Panc1 (cell line): ENCODE measurements at regions not wholly inside any gene's neighbourhood (a gene's known extent, or its start where the extent isn't known, plus 50 kb on each side); places are given as distances from the start of the nearest gene placed in this dataset.

Experiments
- POLR2AphosphoS5 ChIP-seq: IDR thresholded peaks from 2 replicates; pipeline ENCODE4 v1.6.1; 2012; ENCODE audit warnings: mild to moderate bottlenecking, low read depth, low read length, moderate library complexity
- TCF7L2 ChIP-seq: IDR thresholded peaks from 2 replicates; pipeline ENCODE4 v1.6.1; 2011; ENCODE audit warnings: mild to moderate bottlenecking, low read depth, low read length, inconsistent platforms
- TF ChIP-seq, protein P1 (sequence below): fragments of 450-650 bp; IDR thresholded peaks from 2 replicates; pipeline ENCODE4 v1.5.1; 2017; ENCODE audit warnings: mild to moderate bottlenecking
- TF ChIP-seq, protein P2 (sequence below), 2 experiments: IDR thresholded peaks; 2 replicates each; pipeline ENCODE4 v1.6.1; 2011 to 2012; ENCODE audit warnings: low read depth in 2 of 2, control low read depth in 1 of 2, low read length in 1 of 2, mild to moderate bottlenecking in 1 of 2, moderate library complexity in 1 of 2; ENCODE audit not compliant: insufficient read depth in 1 of 2

DNA sequence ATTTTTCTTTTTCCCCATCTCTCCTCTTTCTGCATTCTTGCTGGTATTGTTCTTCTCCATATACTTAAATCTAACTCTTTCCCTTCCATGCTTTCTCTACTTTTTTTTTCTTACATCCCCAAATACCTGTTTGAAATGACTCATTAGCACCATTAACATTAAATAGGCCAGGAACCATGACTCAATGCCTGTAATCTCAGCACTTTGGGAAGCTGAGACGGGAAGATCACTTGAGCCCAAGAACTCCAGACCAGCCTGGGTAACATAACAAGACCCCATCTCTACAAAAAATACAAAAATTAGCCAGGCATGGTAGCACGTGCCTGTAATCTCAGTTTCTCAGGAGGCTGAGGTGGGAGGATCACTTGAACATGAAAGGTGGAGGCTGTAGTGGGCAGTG lies 1026.8 kb downstream of the GATA3 start:
- TF ChIP-seq, protein P1, sequence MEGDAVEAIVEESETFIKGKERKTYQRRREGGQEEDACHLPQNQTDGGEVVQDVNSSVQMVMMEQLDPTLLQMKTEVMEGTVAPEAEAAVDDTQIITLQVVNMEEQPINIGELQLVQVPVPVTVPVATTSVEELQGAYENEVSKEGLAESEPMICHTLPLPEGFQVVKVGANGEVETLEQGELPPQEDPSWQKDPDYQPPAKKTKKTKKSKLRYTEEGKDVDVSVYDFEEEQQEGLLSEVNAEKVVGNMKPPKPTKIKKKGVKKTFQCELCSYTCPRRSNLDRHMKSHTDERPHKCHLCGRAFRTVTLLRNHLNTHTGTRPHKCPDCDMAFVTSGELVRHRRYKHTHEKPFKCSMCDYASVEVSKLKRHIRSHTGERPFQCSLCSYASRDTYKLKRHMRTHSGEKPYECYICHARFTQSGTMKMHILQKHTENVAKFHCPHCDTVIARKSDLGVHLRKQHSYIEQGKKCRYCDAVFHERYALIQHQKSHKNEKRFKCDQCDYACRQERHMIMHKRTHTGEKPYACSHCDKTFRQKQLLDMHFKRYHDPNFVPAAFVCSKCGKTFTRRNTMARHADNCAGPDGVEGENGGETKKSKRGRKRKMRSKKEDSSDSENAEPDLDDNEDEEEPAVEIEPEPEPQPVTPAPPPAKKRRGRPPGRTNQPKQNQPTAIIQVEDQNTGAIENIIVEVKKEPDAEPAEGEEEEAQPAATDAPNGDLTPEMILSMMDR: no peak
- TF ChIP-seq POLR2AphosphoS5 (no peak), TCF7L2 (no peak)
- TF ChIP-seq, protein P2, sequence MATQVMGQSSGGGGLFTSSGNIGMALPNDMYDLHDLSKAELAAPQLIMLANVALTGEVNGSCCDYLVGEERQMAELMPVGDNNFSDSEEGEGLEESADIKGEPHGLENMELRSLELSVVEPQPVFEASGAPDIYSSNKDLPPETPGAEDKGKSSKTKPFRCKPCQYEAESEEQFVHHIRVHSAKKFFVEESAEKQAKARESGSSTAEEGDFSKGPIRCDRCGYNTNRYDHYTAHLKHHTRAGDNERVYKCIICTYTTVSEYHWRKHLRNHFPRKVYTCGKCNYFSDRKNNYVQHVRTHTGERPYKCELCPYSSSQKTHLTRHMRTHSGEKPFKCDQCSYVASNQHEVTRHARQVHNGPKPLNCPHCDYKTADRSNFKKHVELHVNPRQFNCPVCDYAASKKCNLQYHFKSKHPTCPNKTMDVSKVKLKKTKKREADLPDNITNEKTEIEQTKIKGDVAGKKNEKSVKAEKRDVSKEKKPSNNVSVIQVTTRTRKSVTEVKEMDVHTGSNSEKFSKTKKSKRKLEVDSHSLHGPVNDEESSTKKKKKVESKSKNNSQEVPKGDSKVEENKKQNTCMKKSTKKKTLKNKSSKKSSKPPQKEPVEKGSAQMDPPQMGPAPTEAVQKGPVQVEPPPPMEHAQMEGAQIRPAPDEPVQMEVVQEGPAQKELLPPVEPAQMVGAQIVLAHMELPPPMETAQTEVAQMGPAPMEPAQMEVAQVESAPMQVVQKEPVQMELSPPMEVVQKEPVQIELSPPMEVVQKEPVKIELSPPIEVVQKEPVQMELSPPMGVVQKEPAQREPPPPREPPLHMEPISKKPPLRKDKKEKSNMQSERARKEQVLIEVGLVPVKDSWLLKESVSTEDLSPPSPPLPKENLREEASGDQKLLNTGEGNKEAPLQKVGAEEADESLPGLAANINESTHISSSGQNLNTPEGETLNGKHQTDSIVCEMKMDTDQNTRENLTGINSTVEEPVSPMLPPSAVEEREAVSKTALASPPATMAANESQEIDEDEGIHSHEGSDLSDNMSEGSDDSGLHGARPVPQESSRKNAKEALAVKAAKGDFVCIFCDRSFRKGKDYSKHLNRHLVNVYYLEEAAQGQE (IDR thresholded peaks at IDR 0.05; ENCODE audit: insufficient read depth in 1 of 2, low read depth in 2 of 2, low read length in 1 of 2): no peak
